GM18520 (cell line): ENCODE measurements at regions not wholly inside any gene's neighbourhood (a gene's known extent, or its start where the extent isn't known, plus 50 kb on each side); places are given as distances from the start of the nearest gene placed in this dataset.
"Not testable (repeated sequence)": the region's sequence is repeated elsewhere in the genome, so short reads cannot be mapped to it uniquely, and the experiment has no call there.

Experiments used
- ATAC-seq: cut with Tn5 transposase; IDR thresholded peaks from one replicate; pipeline ENCODE4 v1.9.1; 2021; ENCODE audit not compliant: unreplicated experiment

- no peak for ATAC-seq
Observed at GRCh38 chr1:34367954-34368353, 191.2 kb downstream of the C1orf94 start.

GRCh38 chr1:34369701-34370455, 193.2 kb downstream of the C1orf94 start:
- no peak for ATAC-seq

- ATAC-seq, result no peak
Observed at GRCh38 chr1:34370748-34371147, 194.0 kb downstream of the C1orf94 start.

- not testable (repeated sequence) for ATAC-seq
Observed at GRCh38 chr1:34371179-34371578, 194.5 kb downstream of the C1orf94 start.

- no peak for ATAC-seq
Observed at GRCh38 chr1:34371829-34372532, 195.3 kb downstream of the C1orf94 start.

DNA sequence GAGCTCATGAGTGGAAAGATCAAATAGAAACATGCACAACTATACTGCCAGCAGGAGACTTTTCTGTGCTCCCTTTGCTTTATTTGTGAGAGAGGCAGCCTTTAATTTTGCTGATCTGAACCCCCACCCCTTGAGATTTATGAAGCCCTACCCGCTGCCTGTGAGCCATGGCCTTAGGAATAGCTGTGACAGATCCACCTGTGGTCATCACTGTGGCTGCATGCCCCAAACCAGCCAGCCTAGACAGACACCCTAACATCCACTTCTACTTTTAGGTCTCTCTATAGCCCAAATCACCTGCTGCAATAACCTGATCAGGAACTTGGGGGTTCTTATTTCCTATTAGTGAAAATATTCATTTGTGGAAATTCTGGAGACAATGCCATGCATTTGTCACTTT, 196.2 kb downstream of the C1orf94 start:
- ATAC-seq, result no peak

GRCh38 chr1:34373912-34374311, 197.2 kb downstream of the C1orf94 start:
- ATAC-seq, result no peak

DNA sequence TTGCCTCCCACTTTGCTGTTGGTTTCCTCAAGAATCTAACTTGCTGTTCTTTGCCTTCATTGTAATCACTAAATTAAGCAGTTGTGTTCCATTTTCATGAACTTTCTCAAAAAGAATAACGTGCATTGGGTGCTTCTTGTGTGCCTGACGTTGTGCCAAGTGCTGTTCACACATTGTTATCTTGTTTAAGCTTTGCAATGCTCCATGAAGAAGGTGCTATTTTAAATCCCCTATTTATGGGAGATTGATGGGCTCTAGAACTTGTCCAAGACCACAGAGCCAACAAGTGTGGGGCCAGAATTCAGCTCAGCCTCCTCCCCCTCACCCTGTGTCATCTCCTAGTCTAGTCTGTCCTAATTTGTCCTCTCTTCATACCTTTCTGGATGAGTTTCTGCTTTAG, 199.8 kb downstream of the C1orf94 start:
- ATAC-seq, result no peak

- ATAC-seq, result no peak
Observed at GRCh38 chr1:34378968-34379856, 202.5 kb downstream of the C1orf94 start.

DNA sequence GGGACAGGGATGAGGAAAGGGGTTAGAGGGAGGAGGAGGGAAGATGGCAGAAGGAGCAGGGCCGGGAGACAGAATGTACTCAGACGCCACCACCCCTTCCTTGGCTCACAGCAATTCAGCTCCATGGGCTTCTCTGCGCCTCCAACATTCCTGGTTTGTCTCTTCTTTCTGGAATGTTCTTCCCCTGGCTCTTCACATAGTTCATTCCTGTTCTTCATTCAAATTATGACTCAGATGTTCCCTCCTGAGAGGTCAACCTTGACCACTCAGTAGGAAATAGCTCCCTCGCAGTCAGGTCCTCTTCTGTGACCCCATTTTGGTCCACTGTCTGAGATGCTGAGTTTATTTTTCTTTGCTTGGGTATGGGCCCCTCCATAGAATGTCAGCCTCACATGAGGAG, 203.2 kb downstream of the C1orf94 start:
- ATAC-seq, result no peak

GRCh38 chr1:34380526-34381124, 203.9 kb downstream of the C1orf94 start:
- no peak for ATAC-seq

DNA sequence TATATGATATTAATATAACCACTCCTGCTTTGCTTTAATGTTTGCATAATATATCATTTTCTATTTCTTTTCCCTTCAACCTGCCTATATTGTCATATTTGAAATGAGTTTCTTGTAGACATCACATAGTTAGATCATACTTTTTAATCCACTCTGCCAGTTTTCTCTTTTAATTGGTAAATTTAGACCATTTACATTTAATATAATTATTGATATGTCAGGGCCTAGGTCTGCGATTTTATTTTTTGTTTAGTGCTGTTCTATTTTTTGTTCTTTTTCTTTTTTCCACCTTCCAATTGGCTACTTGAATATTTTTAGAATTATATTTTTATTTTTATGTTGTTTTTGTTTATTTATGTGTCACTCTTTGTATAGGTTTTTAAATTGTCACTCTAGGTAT, 213.3 kb downstream of the C1orf94 start:
- ATAC-seq, result no peak

DNA sequence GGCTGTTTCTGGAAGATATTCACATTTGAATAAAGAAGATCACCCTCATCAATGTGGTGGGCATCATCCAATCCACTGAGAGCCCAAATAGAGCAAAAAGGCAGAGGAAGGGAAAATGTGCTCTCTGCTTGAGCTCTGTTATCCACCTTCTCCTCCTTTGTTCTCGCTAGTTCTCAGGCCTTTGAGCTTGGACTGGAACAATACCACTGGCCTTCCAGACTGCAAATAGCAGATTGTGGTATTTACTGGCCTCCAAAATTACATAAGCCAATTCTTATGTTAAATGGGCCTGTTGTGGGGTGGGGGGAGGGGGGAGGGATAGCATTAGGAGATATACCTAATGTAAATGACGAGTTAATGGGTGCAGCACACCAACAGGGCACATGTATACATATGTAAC, 219.3 kb downstream of the C1orf94 start:
- ATAC-seq, result no peak

- no peak for ATAC-seq
Observed at GRCh38 chr1:34398241-34398915, 221.7 kb downstream of the C1orf94 start.

DNA sequence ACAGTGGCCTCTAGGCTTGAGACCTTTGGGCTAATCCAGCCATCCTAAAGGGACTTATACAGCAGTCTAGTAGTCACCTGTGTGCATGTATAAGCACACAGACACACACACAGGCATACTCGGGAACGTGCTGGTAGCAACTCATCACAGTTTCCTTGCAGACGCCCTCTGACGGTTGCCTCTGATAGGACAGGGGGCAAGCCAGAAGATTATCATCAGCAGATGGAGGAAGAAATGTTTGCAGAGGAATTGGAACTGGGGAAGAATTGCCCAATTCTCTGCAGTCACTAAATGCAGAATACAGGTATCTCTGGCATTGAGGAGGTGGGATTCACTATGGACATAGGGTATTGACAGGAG, 222.2 kb downstream of the C1orf94 start:
- ATAC-seq, result no peak

DNA sequence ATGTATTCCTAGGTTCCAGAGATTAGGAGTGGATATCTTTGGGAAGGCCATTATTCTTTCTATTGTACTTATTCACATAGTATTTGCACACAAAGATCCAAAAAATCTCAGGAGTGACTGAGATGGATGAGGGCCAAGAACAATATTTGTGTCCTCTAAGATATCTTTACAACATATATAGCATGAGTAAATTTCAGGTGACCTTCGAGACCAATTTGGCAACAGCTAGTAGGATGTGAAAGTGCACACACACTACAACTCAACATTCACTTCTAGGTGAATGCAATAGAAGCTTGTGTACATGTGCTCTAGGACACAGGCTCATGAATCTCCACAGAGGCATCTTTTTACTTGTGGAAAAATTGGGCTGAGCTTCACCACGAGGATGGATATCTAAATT, 224.0 kb downstream of the C1orf94 start:
- ATAC-seq, result no peak

- no peak for ATAC-seq
Observed at GRCh38 chr1:34403156-34403555, 226.4 kb downstream of the C1orf94 start.

GRCh38 chr1:34404804-34405203, 228.1 kb downstream of the C1orf94 start:
- ATAC-seq, result no peak

- no peak for ATAC-seq
Observed at GRCh38 chr1:34405266-34405959, 228.7 kb downstream of the C1orf94 start.

DNA sequence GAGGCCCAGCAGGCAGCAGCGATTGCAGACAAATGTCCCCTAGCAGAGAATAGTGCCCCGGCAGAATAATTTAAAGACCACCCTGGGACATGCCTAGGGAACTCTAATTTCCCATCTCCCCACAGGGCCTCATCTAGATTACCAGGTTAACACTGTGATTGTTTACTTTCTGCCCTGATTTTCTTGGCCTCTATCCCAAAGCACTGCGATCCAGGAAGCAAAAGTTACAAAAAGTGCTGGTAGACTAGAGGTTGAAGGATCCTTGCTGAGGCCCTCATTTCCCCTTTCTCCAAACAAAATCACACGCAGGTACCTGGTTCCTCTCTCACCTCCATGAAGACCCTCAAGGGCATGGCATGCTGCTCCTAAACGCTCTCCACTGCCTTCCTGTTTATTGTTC, 229.7 kb downstream of the C1orf94 start:
- no peak for ATAC-seq
